ENCODE measurements at regions not wholly inside any gene's neighbourhood (a gene's known extent, or its start where the extent isn't known, plus 50 kb on each side); places are given as distances from the start of the nearest gene placed in this dataset.

GRCh38 chr1:93746021-93746812, 64.6 kb upstream of the BCAR3 start:
- DNase-seq = no peak

- DNase-seq = no peak
Measured at GRCh38 chr1:93744299-93744988, 62.8 kb upstream of the BCAR3 start.

GRCh38 chr1:93743465-93743864, 61.8 kb upstream of the BCAR3 start:
- no peak for DNase-seq

- DNase-seq = no peak
Measured at GRCh38 chr1:93740601-93741031, 59.0 kb upstream of the BCAR3 start.

GRCh38 chr1:93740157-93740556, 58.5 kb upstream of the BCAR3 start:
- no peak for DNase-seq

GRCh38 chr1:93739472-93739871, 57.8 kb upstream of the BCAR3 start:
- no peak for DNase-seq

GRCh38 chr1:93738926-93739325, 57.3 kb upstream of the BCAR3 start:
- no peak for DNase-seq

GRCh38 chr1:93738075-93738622, 56.5 kb upstream of the BCAR3 start:
- no peak for DNase-seq

GRCh38 chr1:93735722-93736121, 54.1 kb upstream of the BCAR3 start:
- DNase-seq = no peak

- DNase-seq = no peak
Measured at GRCh38 chr1:93734999-93735398, 53.4 kb upstream of the BCAR3 start.

- DNase-seq = no peak
Measured at GRCh38 chr1:93733340-93733739, 51.7 kb upstream of the BCAR3 start.

GRCh38 chr1:93732514-93732913, 50.9 kb upstream of the BCAR3 start:
- no peak for DNase-seq

Measured in nucleus accumbens (tissue), 56 donors.